ENCODE measurements at regions not wholly inside any gene's neighbourhood (a gene's known extent, or its start where the extent isn't known, plus 50 kb on each side); places are given as distances from the start of the nearest gene placed in this dataset.

DNA sequence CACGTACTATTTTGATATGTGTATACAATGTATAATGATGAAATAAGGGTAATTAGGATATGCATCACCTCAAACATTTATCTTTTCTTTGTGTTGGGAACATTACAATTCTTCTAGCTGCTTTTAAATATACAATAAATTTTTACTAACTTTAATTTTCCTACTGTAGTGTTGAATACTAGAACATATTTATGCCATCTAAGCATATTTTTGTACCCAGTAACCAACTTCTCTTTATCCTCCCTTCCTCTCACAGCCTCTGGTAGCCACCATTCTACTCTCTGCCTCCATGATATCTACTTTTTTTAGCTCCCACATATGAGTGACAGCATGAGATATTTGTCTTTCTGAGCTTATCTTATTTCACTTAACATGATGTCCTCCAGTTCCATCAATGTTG lies 468.0 kb downstream of the COL11A1 start:
- TF ChIP-seq, protein P1, sequence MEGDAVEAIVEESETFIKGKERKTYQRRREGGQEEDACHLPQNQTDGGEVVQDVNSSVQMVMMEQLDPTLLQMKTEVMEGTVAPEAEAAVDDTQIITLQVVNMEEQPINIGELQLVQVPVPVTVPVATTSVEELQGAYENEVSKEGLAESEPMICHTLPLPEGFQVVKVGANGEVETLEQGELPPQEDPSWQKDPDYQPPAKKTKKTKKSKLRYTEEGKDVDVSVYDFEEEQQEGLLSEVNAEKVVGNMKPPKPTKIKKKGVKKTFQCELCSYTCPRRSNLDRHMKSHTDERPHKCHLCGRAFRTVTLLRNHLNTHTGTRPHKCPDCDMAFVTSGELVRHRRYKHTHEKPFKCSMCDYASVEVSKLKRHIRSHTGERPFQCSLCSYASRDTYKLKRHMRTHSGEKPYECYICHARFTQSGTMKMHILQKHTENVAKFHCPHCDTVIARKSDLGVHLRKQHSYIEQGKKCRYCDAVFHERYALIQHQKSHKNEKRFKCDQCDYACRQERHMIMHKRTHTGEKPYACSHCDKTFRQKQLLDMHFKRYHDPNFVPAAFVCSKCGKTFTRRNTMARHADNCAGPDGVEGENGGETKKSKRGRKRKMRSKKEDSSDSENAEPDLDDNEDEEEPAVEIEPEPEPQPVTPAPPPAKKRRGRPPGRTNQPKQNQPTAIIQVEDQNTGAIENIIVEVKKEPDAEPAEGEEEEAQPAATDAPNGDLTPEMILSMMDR (IDR thresholded peaks at IDR 0.05 in 8 of 11, conservative IDR thresholded peaks at IDR 0.05 in 3 of 11) = no peak
- TF ChIP-seq POLR2A (IDR thresholded peaks at IDR 0.05) (no peak), POLR2AphosphoS5 (IDR thresholded peaks at IDR 0.05) (no peak)

Measured in spleen (tissue), 7 donors.